ENCODE measurements at regions not wholly inside any gene's neighbourhood (a gene's known extent, or its start where the extent isn't known, plus 50 kb on each side); places are given as distances from the start of the nearest gene placed in this dataset.

- no peak for DNase-seq (ENCODE audit: low spot score)
These were observed 92.6 kb downstream of the EMP1 start for GRCh38 chr12:13288937-13289652.

- DNase-seq (ENCODE audit: low spot score) = no peak
These were observed 92.0 kb downstream of the EMP1 start for GRCh38 chr12:13288501-13288900.

- no peak for DNase-seq (ENCODE audit: low spot score)
These were observed 87.3 kb downstream of the EMP1 start for GRCh38 chr12:13283867-13284266.

- DNase-seq (ENCODE audit: low spot score) = no peak
These were observed 86.3 kb downstream of the EMP1 start for GRCh38 chr12:13282861-13283260.

GRCh38 chr12:13278249-13278787, 81.8 kb downstream of the EMP1 start:
- DNase-seq (ENCODE audit: low spot score) = peak; percentile 89

- no peak for DNase-seq (ENCODE audit: low spot score)
These were observed 80.8 kb downstream of the EMP1 start for GRCh38 chr12:13277293-13277692.

- DNase-seq (ENCODE audit: low spot score) = no peak
These were observed 78.9 kb downstream of the EMP1 start for GRCh38 chr12:13275241-13276085.

- no peak for DNase-seq (ENCODE audit: low spot score)
These were observed 77.3 kb downstream of the EMP1 start for GRCh38 chr12:13273850-13274249.

GRCh38 chr12:13273097-13273496, 76.6 kb downstream of the EMP1 start:
- DNase-seq (ENCODE audit: low spot score) = no peak

- DNase-seq (ENCODE audit: low spot score) = no peak
These were observed 74.3 kb downstream of the EMP1 start for GRCh38 chr12:13270817-13271216.
